Fibroblast of mammary gland (primary cell): ENCODE measurements at regions not wholly inside any gene's neighbourhood (a gene's known extent, or its start where the extent isn't known, plus 50 kb on each side); places are given as distances from the start of the nearest gene placed in this dataset.
"Not testable (repeated sequence)": the region's sequence is repeated elsewhere in the genome, so short reads cannot be mapped to it uniquely, and the experiment has no call there.

ENCODE experiments used
- DNase-seq: peaks from one replicate; pipeline ENCODE4 v3.0.0-alpha.2; 2010; ENCODE audit warnings: low read depth
- H3K4me3 ChIP-seq: 2 replicates; pipeline ENCODE4 v1.5.1; 2011; ENCODE audit warnings: low read depth, mild to moderate bottlenecking, low read length, moderate library complexity; ENCODE audit not compliant: control insufficient read depth
- TF ChIP-seq, protein P1 (sequence below): conservative IDR thresholded peaks from 2 replicates; pipeline ENCODE4 v1.5.1; 2011; ENCODE audit warnings: low read depth, low read length, inconsistent platforms; ENCODE audit not compliant: control insufficient read depth, insufficient read depth

DNA sequence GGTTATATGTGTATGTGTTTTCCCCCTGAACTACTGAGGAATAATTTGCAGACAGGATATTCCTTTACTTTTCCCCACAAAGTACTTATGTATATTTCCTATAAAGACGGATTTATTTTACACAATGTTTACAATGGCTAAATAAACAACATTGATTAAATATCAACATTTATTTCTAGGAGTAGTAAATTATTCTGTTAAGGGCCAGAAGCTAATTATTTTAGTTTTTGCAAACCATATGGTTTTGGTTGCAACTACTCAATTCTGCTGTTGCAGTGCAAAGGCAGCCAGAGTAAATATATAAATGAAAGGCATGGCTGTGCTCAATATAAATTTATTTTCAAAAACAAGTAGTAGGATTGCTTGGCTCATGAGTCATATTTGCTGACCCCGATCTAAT lies 907.1 kb upstream of the MBL2 start:
- H3K4me3 ChIP-seq, result no peak overlapping the region
- TF ChIP-seq, protein P1, sequence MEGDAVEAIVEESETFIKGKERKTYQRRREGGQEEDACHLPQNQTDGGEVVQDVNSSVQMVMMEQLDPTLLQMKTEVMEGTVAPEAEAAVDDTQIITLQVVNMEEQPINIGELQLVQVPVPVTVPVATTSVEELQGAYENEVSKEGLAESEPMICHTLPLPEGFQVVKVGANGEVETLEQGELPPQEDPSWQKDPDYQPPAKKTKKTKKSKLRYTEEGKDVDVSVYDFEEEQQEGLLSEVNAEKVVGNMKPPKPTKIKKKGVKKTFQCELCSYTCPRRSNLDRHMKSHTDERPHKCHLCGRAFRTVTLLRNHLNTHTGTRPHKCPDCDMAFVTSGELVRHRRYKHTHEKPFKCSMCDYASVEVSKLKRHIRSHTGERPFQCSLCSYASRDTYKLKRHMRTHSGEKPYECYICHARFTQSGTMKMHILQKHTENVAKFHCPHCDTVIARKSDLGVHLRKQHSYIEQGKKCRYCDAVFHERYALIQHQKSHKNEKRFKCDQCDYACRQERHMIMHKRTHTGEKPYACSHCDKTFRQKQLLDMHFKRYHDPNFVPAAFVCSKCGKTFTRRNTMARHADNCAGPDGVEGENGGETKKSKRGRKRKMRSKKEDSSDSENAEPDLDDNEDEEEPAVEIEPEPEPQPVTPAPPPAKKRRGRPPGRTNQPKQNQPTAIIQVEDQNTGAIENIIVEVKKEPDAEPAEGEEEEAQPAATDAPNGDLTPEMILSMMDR, result no peak
- no peak for DNase-seq

- no peak overlapping the region for H3K4me3 ChIP-seq
- DNase-seq, result no peak
- TF ChIP-seq, protein P1, result no peak
Measured at GRCh38 chr10:53675177-53675576, 902.6 kb upstream of the MBL2 start.

DNA sequence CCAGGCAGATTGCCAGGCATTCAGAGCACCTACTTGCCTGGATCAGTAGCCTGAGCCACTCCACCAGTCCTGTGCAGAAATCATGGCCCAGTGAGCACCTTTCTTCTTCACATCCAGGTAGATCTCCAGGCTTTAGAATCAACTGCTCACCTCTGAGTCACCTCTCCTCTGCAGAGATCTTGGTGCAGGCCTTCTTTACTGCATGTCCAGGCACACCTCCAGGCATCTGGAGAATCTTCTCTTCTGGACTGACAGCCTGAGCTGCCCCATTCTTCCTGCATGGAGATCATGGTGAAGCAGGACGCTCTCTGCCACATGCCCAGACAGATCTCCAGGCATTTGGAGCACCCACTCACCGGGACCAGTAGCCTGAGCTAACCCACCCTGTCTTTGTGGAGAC lies 894.5 kb upstream of the MBL2 start:
- TF ChIP-seq, protein P1, result no peak
- H3K4me3 ChIP-seq, result no peak overlapping the region
- no peak for DNase-seq

DNA sequence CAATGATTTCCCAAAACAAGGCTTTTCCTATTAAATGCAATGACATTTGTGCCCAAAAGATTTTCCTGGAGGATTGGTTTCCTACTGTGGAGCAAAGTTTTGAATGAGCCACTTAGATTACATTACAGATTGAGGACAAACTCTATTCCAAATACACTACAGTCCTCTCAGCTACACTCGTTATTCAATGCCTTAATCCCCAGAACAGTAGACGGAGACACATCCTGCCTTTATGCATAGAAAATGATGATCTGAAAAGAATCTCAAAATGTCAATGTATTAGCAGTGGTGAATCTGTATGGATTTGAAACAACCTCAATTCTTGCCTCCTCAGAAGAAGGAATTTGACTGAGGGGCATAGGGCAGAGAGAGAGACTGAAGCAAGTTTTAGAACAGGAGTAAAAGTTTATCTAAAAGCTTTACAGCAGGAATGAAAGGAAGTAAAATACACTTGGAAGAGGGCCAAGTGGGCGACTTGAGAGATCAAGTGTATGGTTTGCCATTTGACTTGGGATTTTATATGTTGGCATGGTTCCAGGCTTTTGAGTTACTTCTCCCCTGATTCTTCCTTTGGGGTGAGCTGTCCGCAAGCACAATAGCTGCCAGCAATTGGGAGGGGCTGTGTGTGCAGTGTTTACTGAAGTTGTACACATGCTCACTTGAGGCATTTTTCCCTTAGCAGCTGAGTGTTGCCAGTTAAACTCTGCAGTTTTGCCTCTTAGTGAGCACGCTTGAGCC lies 891.9 kb upstream of the MBL2 start:
- DNase-seq, result no peak
- no peak overlapping the region for H3K4me3 ChIP-seq
- TF ChIP-seq, protein P1, result no peak

DNA sequence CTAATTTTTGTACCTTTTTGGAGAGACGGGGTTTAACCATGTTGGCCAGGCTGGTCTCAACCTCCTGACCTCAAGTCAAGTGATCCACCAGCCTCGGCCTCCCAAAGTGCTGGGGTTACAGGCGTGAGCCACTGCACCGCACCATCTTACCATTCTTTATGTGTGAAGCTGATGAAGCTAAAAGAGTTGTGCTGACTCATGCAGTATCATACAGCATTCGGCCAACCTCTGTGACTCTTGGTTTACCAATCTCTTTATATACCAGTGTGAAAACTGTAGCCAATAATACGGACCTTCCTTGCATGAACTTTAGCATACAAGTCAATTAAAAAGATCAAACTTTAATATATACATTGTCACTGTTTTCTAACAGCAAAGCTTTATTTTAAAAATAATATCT lies 878.2 kb upstream of the MBL2 start:
- no peak for DNase-seq
- TF ChIP-seq, protein P1, result no peak
- no peak overlapping the region for H3K4me3 ChIP-seq

DNA sequence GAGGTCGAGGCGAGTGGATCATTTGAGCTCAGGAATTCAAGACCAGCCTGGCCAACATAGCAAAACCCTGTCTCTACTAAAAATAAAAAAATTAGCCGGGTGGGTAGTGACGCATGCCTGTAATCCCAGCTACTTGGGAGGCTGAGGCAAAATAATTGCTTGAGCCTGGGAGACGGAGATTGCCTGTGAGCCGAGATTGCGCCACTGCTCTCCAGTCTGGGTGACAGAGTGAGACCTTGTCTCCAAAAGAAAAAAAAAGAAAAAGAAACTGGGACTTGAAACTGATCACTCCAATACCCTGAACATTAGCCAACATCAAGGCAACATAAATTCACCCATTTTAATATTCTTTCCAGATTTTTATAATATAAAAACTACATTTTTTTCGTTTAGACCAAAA lies 874.6 kb upstream of the MBL2 start:
- H3K4me3 ChIP-seq, DNase-seq: not testable (repeated sequence)

GRCh38 chr10:53646525-53646924 lies 873.9 kb upstream of the MBL2 start:
- TF ChIP-seq, protein P1, result no peak
- no peak overlapping the region for H3K4me3 ChIP-seq
- no peak for DNase-seq
